Right atrium auricular region (tissue), 2 donors: ENCODE measurements at regions not wholly inside any gene's neighbourhood (a gene's known extent, or its start where the extent isn't known, plus 50 kb on each side); places are given as distances from the start of the nearest gene placed in this dataset.
"Not testable (repeated sequence)": the region's sequence is repeated elsewhere in the genome, so short reads cannot be mapped to it uniquely, and the experiment has no call there.

ENCODE experiments used
- DNase-seq: peaks from one replicate; pipeline ENCODE4 v3.0.0-alpha.2; 2019; ENCODE audit warnings: low spot score
- H3K27ac ChIP-seq, 2 donors: fragments of 200-600 bp; sonication (generic); 1 replicate in 1 of 2; 2 replicates in 1 of 2; pipeline ENCODE4 v1.5.1; 2016 to 2019
- H3K27me3 ChIP-seq, 2 donors: fragments of 200-600 bp; sonication (generic); one replicate each; pipeline versions ENCODE4 v1.5.1 to v1.6.0; 2017 to 2019
- H3K36me3 ChIP-seq: fragments of 200-600 bp; sonication (generic); one replicate; pipeline ENCODE4 v1.5.1; 2016
- H3K4me1 ChIP-seq, 2 donors: fragments of 200-600 bp; sonication (generic); one replicate each; pipeline versions ENCODE4 v1.5.1 to v1.6.0; 2017 to 2019
- H3K4me3 ChIP-seq, 2 donors: fragments of 200-600 bp; sonication (generic); 1 replicate in 1 of 2; 2 replicates in 1 of 2; pipeline ENCODE4 v1.5.1; 2017 to 2019; ENCODE audit warnings: mild to moderate bottlenecking in 1 of 2, moderate library complexity in 1 of 2
- H3K9me3 ChIP-seq, 2 donors: fragments of 200-600 bp; sonication (generic); one replicate each; pipeline ENCODE4 v1.5.1; 2019
- TF ChIP-seq, protein P1 (sequence below), 2 donors: fragments of 200-600 bp; sonication (generic); IDR thresholded peaks; one replicate each; pipeline ENCODE4 v1.5.1; 2019; ENCODE audit warnings: antibody characterized with exemption in 2 of 2

DNA sequence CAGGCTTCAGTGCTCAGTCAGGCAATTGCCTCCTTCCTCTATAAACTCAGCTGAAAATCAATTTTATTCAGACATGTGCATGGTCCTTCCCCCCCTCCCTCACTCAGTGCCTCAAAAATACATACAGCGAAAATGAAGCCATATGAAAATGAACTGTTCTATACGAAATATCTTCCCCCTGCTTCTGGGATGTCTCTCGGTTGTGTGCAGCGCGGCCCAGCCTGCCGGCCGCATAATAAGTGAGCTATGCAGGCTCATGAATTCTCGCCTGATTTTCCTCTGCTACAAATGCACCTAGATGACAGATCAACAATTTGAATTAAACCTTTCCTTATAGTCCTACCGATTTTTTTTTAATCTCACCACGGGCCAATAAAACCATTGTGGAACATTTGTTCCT is 252.9 kb downstream of the CRLF2 start:
- Histone ChIP-seq H3K27me3 (peaks cover 0 to 3% of the 10 kb centered on the region in 2 donors), H3K4me3 (no peak overlapping the region), H3K9me3 (no peaks in the 10 kb centered on the region), H3K36me3 (no peaks in the 10 kb centered on the region), H3K27ac (no peak overlapping the region), H3K4me1 (no peaks in the 10 kb centered on the region)
- TF ChIP-seq, protein P1, sequence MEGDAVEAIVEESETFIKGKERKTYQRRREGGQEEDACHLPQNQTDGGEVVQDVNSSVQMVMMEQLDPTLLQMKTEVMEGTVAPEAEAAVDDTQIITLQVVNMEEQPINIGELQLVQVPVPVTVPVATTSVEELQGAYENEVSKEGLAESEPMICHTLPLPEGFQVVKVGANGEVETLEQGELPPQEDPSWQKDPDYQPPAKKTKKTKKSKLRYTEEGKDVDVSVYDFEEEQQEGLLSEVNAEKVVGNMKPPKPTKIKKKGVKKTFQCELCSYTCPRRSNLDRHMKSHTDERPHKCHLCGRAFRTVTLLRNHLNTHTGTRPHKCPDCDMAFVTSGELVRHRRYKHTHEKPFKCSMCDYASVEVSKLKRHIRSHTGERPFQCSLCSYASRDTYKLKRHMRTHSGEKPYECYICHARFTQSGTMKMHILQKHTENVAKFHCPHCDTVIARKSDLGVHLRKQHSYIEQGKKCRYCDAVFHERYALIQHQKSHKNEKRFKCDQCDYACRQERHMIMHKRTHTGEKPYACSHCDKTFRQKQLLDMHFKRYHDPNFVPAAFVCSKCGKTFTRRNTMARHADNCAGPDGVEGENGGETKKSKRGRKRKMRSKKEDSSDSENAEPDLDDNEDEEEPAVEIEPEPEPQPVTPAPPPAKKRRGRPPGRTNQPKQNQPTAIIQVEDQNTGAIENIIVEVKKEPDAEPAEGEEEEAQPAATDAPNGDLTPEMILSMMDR (IDR thresholded peaks at IDR 0.05) = no peak
- no peak for DNase-seq

DNA sequence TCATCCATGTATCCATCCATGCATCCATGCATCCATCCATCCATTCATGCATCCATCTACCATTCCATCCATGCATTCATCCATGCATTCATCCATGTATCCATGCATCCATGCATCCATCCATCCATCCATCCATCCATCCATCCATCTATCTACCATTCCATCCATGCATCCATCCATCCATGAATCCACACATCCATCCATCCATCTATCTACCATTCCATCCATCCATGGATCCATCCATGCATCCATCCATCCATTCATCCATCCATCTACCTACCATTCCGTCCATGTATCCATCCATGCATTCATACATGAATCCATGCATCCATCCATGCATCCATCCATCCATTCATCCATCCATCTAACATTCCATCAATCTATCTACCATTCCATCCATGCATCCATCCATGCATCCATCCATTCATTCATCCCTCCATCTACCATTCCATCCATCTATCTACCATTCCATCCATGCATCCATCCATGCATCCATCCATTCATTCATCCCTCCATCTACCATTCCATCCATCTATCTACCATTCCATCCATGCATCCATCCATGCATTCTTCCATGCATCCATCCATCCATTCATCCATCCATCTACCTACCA is 257.2 kb downstream of the CRLF2 start:
- H3K4me1 ChIP-seq, DNase-seq, H3K4me3 ChIP-seq, H3K36me3 ChIP-seq, H3K27ac ChIP-seq, H3K27me3 ChIP-seq, H3K9me3 ChIP-seq: not testable (repeated sequence)

DNA sequence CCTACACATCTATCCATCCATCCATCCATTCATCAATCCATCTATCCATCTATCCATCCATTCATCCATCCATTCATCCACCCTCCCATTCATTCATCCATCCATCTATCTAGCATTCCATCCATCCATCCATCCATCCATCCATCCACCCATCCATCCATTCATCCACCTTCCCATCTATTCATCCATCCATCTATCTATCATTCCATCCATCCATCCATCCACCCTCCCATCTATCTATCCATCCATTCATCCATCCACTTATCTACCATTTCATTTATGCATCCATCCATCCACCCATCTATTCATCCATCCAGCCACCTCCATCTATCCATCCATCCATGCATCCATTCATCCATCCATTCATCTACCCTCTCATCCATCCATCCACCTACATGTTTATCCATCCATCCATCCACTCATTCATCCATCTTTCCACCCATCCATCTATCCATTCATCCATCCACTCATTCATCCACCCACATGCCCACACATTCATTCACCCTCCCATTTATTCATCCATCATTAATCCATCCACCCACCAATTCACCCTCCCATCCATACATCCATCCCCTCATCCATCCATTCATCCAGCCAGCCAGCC is 258.5 kb downstream of the CRLF2 start:
- no peak overlapping the region for H3K27ac ChIP-seq
- no peak for DNase-seq
- H3K9me3 ChIP-seq = no peaks in the 10 kb centered on the region
- no peaks in the 10 kb centered on the region for H3K27me3 ChIP-seq
- no peak overlapping the region for H3K4me3 ChIP-seq
- TF ChIP-seq, protein P1 (IDR thresholded peaks at IDR 0.05) = no peak
- no peaks in the 10 kb centered on the region for H3K4me1 ChIP-seq
- H3K36me3 ChIP-seq = no peaks in the 10 kb centered on the region

DNA sequence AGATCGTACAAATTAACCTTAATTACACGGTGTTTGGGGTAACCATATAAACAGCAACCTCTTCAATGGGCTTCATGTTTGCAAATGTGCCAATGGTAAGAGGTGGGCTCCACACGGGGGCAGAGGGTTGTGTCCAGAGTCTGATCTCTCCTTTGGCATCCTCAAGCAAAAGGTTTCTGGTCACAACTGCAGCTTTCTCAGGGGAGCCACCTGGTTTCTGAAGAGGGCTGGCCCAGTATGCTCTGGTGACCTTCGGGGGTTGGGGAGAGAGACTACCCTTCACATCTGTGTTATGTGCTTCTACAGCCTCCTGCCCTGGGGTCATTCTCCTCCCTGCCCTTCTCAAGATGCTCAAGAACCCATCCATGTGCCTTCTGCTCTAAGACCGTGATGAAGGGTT is 259.6 kb downstream of the CRLF2 start:
- no peaks in the 10 kb centered on the region for H3K36me3 ChIP-seq
- no peaks in the 10 kb centered on the region for H3K4me1 ChIP-seq
- no peak for DNase-seq
- no peaks in the 10 kb centered on the region for H3K27me3 ChIP-seq
- no peaks in the 10 kb centered on the region for H3K9me3 ChIP-seq
- TF ChIP-seq, protein P1 (IDR thresholded peaks at IDR 0.05) = no peak
- H3K4me3 ChIP-seq = no peak overlapping the region
- no peak overlapping the region for H3K27ac ChIP-seq

GRCh38 chrX:947262-947661 is 265.2 kb downstream of the CRLF2 start:
- not testable (repeated sequence) for H3K27ac ChIP-seq, DNase-seq, H3K4me3 ChIP-seq, H3K36me3 ChIP-seq, H3K9me3 ChIP-seq, H3K27me3 ChIP-seq, H3K4me1 ChIP-seq

DNA sequence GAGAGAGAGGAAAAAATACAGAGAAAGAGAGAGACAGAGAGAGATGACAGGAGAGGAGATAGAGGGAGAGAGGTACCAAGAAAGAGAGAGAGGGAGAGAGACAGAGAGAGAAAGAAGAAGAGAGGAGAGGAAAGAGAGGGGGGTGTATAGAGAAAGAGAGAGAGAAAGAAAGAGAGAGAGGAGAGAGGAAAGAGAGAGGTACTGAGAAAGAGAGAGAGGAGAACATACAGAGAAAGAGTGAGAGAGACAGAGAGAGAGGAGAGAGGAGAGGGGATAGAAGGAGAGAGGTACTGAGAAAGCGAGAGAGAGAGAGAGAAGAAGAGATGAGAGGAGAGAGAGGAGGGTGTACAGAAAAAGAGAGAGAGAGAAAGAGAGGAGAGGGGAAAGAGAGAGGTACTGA is 269.4 kb downstream of the CRLF2 start:
- no peaks in the 10 kb centered on the region for H3K36me3 ChIP-seq
- DNase-seq = no peak
- no peak overlapping the region for H3K27ac ChIP-seq
- TF ChIP-seq, protein P1 (IDR thresholded peaks at IDR 0.05) = no peak
- H3K27me3 ChIP-seq = no peaks in the 10 kb centered on the region
- no peaks in the 10 kb centered on the region for H3K4me1 ChIP-seq
- H3K9me3 ChIP-seq = no peaks in the 10 kb centered on the region
- H3K4me3 ChIP-seq = no peak overlapping the region

DNA sequence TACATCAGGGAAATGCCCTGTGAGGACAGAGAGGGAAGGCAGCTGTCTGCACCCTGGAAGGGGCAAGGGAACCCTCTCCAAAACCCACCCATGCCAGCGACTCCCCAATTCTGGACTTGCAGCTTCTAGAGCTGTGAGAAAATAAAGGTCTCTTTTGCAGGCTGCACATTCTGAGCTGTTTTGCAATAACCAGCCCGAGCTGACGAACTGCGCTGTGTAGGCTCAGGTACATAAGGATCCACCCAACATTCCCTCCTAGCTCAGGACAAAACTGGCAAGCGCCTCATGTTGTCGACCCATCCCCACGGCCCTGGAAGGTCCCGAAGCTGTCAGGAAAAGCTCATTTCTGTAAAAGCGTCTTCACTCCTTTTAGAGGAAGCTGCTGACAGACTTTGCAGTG is 271.8 kb downstream of the CRLF2 start:
- TF ChIP-seq, protein P1 (IDR thresholded peaks at IDR 0.05) = no peak
- no peaks in the 10 kb centered on the region for H3K4me1 ChIP-seq
- no peak overlapping the region for H3K4me3 ChIP-seq
- no peaks in the 10 kb centered on the region for H3K36me3 ChIP-seq
- H3K27ac ChIP-seq = no peak overlapping the region
- H3K27me3 ChIP-seq = no peaks in the 10 kb centered on the region
- DNase-seq = no peak
- H3K9me3 ChIP-seq = no peaks in the 10 kb centered on the region
